Superior temporal gyrus (tissue), 1 donor: ENCODE measurements at regions not wholly inside any gene's neighbourhood (a gene's known extent, or its start where the extent isn't known, plus 50 kb on each side); places are given as distances from the start of the nearest gene placed in this dataset.
"Not testable (repeated sequence)": the region's sequence is repeated elsewhere in the genome, so short reads cannot be mapped to it uniquely, and the experiment has no call there.

Source experiments
- DNase-seq: peaks from one replicate; pipeline ENCODE4 v3.0.0-alpha.2; 2016; ENCODE audit errors: extremely low spot score

DNA sequence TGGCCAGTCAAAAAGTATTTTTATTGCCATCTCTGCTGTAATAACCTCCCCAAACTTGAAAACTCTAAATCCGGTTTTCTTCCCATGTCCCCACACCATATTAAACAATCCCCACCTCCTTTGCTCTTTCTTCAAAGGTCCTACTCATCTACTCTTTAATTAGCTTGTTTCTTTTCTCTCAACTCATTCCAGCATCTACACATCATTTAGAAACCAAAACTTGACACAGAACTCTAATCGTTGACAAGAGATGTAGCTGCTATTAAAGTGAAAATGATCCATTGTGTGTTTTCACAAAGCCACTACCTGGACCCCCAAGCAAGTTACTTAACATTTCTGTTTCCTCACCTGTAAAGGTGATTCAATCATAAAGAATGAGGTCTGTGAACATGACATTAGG, 436.3 kb upstream of the NPVF start:
- no peak for DNase-seq

DNA sequence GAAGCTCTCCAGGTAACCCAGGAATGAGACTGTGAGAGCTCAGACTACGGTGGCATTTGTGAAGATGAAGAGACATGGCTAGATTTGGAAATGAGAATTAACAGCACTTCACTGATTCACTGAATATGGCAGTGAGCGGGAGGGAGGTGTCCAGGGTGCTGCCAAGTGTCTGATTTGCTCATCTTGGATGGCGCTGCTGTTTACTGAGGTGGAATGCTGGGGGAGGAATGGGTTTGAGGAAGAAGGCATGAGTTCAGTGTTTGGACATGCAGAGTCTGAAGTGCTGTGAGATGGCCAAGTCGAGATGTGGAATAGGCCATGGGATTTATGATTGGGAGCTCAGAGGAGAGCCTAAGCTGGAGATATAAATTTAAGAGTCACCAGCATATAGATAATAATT, 437.1 kb upstream of the NPVF start:
- no peak for DNase-seq

DNA sequence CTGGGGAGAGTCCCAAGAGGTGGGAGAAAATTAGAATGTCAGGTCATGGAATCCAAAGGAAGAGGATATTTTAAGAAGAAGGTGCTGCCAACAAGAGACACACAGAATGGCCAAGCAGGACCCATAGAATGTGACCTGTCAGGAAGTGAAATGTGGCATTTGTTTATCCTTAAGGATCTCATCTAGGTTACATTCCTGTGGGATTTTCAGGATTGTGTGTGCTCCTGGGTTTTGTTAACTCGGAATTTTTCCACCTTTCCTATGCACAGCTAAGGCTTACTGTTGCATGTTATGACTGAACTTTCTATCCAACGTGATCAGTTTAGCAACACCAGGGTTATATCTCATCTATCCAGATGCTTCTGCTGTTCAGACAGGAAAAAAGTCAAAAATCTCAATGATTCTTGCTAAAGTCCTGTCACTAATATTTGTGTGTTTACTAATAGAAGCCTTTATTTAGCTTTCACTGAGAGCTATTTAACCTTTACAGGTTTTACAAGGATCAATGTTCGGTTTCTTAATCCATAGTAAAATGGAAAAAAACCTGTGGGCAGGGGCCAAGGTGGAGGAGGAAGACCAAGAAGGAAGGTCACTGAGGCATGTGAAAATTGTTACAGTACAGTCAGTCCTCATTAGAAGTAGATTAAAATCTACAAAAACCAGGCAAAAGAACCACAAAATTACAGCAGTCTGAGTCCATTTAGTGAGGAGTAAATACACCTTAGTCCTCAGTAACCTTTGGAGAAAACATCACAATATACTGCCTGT, 437.8 kb upstream of the NPVF start:
- DNase-seq = no peak

DNA sequence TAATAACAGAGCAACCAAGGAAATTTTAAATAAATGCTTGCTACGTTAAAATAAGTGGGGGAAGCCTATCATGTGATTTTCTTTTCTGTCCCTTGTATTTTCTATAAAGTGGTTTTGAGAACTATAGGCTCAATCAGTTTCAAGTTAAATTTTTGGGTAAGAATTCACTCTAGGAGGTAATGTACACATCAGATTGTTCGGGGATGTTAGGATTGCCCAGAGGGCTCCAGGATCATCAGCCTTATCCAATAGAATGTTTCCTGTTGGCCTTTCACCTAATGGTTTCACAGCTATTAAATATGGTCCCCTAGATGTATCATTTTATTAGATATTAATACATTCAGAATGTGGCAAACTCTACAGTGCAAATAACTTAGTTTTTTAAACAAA, 438.4 kb upstream of the NPVF start:
- no peak for DNase-seq

DNA sequence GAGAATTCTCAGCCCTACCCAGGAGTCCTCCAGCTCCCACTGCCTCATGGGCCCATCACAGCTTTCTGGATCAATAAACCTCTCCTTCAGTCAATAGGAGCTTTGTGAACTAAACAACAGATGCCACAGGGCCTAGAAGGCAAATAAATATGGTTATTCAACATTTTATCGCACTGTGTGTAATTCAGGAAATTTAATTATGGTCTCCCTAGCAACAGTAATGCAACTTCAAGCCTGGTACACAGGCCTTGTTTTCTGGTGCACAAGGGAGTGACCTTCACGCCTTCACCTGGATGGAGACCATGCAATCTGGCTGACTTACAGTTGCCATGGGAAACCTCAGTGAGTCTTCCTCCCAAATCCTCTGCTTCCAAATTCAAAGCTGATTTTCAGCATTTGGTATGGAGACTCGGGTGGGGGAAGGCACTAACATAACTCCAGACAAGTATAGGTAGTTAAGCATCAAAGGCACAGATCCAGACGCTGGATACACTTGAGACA, 441.0 kb upstream of the NPVF start:
- DNase-seq = no peak

DNA sequence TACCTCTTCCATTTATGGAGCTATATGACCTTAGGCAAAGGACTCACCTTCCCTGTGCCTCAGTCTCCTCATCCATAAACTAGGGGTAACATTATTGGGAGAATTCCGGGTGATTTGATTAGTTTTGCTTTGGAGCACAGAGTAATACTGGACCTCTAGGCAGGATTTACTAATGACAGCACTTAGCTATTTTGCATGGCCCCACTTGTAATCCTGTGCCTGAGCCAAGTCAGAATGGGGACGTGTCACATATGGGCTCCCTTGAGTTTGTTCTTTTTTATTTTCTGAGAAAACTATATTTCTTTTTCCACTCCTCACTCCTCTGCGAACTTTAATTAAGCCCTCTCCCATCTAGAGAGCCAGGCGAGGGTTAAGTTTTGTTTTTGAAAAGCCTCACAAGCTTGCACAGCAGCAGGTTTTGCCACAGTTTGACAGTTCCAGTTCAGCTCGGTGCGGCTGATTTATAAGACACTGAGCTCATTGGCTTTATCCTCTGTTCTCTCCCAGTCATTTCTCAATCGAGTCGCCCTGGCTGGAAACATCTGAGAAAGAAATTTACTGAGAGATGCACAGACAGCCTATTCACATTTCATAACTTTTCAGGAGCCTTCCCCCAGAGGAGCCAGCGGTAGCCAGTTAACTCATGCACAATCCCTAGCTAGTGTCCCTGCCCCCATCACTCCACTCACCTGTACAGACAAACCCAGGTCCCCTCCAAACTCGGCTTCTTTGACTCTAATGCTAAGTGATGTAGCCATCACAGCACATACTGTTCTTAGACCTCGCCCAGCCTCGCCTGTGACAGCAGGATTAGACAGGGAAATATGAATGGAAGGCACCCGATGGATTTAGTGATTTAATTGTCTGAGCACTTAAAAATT, 441.9 kb upstream of the NPVF start:
- no peak for DNase-seq

DNA sequence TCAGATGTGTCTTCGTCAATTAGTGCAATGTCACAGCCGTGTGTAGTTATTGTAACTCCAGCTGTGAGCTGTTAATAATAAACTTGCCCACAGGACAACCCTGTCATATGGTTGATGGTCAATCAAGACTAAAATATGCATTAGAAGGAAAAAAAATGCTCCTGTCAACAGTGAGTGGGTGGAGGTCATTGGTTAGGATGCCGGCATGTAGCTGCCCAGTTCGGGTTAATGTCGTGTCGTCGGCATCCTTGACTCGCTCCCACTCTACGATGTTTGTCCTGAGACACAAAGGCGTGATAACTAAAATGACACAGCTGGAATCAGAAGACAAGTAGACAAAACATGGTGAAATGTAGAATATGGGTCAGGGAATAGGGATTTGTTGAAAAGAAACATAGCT, 442.8 kb upstream of the NPVF start:
- no peak for DNase-seq

DNA sequence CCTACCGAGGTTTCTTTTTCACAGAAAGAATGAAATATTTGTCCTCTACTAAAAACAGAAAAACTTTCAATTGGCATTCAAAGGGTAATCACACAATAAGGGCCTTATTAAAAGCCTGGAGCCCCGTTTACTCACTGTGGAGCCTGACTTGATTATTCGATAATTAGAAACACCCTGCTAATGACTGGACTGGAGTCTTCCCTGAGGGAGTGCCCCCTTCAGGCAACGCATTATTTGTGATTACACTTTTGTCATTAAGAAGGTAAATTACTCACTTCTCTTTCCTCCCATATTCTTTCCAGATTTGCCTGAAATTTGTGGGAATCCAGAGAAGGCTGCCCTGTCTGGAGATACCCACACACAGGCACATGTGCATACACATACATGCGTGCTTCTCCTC, 444.2 kb upstream of the NPVF start:
- no peak for DNase-seq

DNA sequence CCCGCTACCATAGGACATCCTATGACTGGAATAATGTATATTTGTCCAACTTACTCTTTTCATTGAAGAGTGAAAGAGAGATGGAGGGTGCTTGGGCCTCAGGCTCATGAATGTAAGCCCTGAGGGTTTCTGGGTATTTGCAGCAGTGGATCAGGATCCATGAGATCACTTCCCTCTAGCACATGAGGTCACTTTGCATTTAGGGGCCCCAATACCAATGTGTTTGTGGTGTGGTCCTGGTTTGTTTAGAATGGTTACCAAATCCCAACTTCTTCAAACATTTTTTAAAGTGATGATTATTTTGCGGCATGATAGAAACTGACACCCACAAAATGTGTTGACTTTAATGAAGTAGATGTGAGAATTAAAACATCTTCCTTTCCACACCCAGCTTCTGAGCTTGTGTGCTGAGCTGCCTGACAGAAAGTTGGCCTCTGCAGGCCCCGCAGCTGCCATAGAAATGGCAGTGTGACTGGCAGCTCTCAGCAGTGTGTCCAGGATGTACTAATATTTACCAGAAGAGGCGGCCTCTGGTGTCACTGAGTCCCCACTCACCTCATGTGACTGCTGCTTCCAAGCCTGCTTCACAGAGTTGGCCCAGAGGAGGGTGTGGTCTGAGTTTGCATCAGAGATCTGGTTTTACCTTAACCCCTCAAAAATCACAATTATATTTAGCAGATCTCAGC, 447.6 kb upstream of the NPVF start:
- DNase-seq = no peak

DNA sequence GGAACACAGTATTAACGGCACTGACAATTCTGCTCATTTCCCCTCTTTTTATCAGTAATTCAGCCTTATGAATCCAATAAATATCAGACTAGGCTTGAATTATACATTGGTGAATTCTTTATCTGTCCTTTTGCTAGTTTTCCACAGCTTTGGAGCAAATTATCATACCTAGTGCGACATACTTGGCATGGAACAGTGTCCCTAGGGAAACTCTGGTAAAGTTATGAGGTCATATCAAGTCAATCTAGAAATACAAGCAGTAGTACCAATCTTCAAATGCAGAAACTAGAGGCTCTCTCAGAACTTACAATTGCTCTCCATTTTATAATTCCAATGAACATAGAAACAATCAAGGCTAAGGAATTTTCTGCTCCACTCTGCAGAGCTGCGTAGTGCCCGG, 449.3 kb upstream of the NPVF start:
- no peak for DNase-seq

DNA sequence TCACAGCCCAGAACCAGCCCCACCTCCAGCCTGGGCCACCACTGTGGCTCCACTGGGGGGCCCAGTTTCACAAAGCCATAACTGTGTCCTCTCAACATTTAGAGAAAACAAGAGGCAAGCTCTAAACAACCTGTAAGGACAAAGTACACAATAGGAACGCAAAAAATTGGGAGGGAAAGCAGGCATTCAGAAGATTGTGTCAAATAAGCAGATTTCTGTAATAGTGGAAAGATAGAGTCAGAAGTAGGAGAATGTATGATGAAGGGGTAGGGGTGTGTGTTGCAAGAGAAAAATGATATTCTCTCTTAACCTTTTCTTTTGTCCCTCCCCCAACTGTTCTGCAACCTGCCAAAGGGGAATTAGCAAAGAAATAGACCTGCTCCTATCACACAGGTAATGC, 449.9 kb upstream of the NPVF start:
- DNase-seq = no peak

DNA sequence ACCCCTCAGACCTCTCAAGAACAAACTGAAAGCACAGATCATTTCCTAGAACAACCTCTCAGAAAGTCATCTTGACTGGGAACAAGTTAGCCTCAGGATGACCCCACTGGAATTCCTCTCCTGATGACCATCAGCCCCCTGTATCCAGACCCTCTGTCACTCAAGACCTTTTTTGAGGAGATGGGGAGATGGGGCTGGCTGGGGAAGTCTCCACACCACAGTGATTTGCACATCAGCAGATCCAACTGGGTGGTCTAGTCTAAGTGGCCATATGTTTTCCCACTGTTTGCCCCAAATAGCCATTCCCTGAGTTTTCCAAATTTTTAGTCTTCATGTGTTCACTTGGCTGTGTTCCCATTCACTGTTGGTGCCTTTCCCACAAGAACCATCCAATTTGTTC, 452.4 kb upstream of the NPVF start:
- no peak for DNase-seq

DNA sequence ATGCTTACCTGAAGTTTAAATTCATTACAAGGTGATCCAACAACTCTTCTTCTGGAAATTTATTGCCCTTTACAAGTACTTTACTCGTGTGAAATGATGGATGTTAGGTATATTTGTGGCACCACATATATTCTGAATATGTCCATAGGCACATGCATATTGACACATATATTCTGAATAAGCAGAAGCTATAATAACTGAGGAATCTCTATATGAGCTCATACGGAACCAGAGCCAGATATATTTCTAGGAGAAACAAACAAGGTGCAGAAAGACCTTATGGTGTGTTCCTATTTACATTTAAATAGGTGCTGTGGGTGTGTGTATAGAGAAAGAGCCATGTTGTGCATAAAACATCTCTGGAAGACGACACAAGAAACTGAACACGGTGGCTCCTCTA, 456.1 kb upstream of the NPVF start:
- DNase-seq = no peak

DNA sequence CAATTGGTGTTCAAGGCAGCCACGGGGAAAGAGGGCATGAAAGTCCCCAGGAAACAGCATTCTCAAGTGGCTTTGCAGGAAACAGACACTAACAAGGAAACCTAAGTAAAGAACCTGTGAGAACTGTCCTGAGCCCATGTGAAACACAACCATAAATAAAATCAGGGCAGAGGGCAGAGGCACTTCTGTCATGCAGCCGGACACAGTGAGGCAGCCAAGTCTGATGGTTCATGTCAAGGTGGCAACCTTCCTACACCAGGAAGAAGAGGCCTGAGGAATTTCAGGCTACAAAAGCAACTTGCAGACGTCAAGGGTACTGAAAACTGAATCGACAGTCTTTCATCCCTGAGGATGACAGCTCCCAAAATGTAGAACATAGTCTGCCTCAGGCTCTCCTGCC, 458.2 kb upstream of the NPVF start:
- DNase-seq = no peak

DNA sequence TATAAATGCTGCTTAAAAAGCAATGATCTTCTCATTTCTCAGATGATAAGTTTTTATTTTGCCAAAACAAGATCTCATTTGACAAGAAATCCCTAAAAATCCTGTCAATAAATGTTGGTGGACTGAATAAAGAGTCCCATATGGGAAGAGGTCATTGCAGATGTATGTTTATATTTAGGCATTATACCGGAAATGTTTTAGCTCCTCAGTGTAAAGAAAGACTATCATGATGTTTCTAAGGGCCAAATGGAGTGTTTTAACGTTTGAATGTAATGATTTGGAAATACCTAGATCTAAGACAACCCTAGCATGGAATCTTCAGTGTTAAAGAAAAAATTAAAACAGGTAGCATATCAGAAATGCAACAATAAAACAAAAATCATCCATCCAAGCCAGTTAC, 457.8 kb upstream of the NFE2L3 start:
- no peak for DNase-seq

DNA sequence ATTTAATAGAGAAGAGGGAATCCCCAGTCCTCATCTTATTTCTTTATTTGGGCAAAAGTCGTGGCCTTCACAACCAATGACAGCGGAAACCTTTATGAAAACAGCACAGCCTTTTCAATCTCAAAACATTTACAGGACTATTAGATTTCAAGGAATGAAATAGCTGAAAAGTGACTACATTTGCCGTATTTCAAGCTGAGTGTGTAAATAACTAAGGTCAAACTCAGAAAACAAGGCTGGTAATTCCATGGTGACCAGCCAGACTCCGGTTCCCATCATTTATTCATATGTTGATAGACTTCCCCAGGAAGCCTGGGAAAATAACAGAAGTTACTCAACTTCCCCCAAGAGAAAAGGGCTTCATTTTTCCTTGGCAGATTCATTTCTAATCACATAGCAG, 457.3 kb upstream of the NFE2L3 start:
- no peak for DNase-seq

DNA sequence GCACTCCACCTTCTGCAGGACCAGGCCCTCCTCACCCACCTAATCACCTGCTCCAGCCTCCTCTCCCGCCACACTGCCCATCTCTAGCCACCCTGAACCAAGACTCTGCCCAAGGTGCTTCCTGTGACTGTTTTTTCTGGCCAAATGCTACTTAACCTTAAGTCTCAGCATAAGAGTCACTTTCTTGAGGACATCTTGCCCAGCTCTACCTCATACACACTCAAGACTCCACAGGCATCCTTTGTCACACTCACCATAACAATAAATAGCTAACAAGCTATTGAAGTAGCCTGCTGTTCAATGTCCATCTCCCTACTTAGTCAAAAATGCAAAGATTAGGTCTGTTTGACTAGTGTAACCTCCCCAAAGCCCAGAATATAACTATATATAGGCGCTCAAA, 455.4 kb upstream of the NFE2L3 start:
- no peak for DNase-seq

DNA sequence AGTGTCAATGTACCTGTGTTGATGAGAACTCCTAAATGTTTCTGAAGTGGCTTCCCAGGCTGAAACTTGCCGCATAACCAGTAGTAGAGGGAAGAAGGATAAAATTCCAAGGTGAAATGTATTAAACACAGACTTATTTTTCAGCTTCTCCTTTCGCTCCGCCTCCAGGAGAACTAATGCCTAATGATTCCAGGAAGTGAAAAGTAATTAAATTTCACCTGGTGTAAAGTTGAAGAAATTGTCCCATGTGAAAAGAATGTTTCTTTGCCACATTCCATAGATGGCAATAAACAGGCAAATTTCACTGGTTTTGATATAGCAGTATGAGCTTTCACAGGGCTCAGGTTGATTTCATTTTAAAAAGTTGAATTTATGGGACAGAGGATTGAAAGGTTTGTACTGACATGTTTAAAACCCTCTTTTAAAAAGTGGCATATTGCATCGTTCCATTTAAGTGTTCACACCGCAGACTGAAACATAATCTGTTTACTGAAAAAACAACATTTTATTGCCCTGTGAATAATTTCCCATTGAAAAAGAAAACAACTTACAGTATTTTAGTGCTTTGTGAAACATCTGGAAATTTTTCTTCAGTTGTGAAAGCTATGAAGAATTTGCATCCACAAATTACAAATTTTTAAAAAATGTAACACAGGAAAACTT, 453.4 kb upstream of the NFE2L3 start:
- no peak for DNase-seq

DNA sequence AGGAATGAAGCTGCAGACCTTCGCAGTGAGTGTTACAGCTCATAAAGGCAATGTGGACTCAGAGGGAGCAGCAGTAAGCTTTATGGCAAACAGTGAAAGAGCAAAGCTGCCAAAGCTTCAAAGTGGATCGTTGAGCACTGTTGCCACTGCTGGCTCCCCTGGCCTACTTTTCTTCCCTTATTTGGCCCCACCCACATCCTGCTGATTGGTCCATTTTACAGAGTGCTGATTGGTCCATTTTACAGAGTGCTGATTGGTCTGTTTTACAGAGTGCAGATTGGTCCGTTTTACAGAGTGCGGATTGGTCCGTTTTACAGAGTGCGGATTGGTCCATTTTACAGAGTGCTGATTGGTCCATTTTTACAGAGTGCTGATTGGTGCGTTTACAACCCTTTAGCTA, 451.9 kb upstream of the NFE2L3 start:
- not testable (repeated sequence) for DNase-seq

DNA sequence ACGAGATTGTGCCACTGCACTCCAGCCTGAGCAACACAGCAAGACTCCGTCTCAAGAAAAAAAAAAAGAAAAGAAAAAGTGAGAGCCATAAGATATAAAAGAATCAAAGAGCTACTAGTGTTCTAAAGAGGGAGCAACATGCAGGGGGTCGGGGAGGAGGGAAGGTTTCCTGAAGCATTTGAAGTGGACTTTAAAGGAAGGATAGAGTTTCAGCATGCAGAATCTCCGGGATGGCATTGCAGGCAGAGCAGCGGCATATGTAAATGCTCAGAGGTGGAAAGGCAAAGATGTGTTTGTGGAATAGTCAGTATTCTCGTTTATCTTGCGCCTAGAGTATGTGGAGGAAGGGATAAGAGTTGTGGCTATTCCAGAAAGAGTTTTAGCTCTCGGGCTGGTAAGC, 447.6 kb upstream of the NFE2L3 start:
- DNase-seq = no peak

DNA sequence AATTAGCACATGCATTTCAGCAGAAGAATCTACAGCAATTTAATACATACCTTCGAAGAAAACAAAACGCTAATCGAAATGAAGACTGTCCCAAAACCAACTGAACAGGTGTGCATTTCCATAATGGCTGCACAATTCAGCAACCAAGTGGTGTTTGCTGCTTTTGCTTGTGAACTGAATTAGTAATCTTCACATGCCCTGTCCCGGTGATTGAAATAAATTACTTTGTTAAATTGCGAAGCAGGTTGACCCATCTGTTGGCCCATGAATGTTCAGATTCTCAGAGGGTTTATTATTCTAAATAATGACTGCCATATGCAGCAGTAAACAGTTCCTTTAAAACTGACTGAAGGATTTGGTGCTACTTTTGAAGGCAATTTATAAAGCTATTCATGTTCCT, 445.2 kb upstream of the NFE2L3 start:
- no peak for DNase-seq
